ENCODE measurements at regions not wholly inside any gene's neighbourhood (a gene's known extent, or its start where the extent isn't known, plus 50 kb on each side); places are given as distances from the start of the nearest gene placed in this dataset.

- H3K9me3 ChIP-seq (ENCODE audit: control insufficient read depth, insufficient read depth, low read length): no peaks in the 10 kb centered on the region
- WGBS (ENCODE audit: insufficient coverage, insufficient read length): no CpG with 5 or more reads among the region's 2 CpGs
- no peak overlapping the region for H3K4me3 ChIP-seq (ENCODE audit: low read length)
- H3K36me3 ChIP-seq (ENCODE audit: control insufficient read depth, insufficient read depth, low read length): no peaks in the 10 kb centered on the region
- no peaks in the 10 kb centered on the region for H3K27me3 ChIP-seq (ENCODE audit: control insufficient read depth, insufficient read depth, low read length)
- DNase-seq (ENCODE audit: low read depth, low spot score): no peak
- H3K4me1 ChIP-seq (ENCODE audit: control insufficient read depth, insufficient read depth, low read length): no peaks in the 10 kb centered on the region; the same call in 1 of the 2 replicates
- H3K27ac ChIP-seq (ENCODE audit: low read length): no peak overlapping the region
Observed at GRCh38 chr13:105474983-105475610, 1060.4 kb downstream of the EFNB2 start.

GRCh38 chr13:105471673-105472072 lies 1063.8 kb downstream of the EFNB2 start:
- Histone ChIP-seq H3K9me3 (ENCODE audit: control insufficient read depth, insufficient read depth, low read length) (no peaks in the 10 kb centered on the region), H3K27me3 (ENCODE audit: control insufficient read depth, insufficient read depth, low read length) (no peaks in the 10 kb centered on the region), H3K4me3 (ENCODE audit: low read length) (no peak overlapping the region), H3K36me3 (ENCODE audit: control insufficient read depth, insufficient read depth, low read length) (no peaks in the 10 kb centered on the region), H3K27ac (ENCODE audit: low read length) (no peak overlapping the region), H3K4me1 (ENCODE audit: control insufficient read depth, insufficient read depth, low read length) (no peaks in the 10 kb centered on the region; the same call in 1 of the 2 replicates)
- no peak for DNase-seq (ENCODE audit: low read depth, low spot score)
- 100% methylated on average over 1 of the region's 3 CpGs for WGBS (ENCODE audit: insufficient coverage, insufficient read length)

- Histone ChIP-seq H3K9me3 (ENCODE audit: control insufficient read depth, insufficient read depth, low read length) (no peaks in the 10 kb centered on the region), H3K36me3 (ENCODE audit: control insufficient read depth, insufficient read depth, low read length) (no peaks in the 10 kb centered on the region), H3K27ac (ENCODE audit: low read length) (no peak overlapping the region), H3K4me3 (ENCODE audit: low read length) (no peak overlapping the region), H3K4me1 (ENCODE audit: control insufficient read depth, insufficient read depth, low read length) (peaks cover 3% of the 10 kb centered on the region; the same call in 1 of the 2 replicates), H3K27me3 (ENCODE audit: control insufficient read depth, insufficient read depth, low read length) (no peaks in the 10 kb centered on the region)
- WGBS (ENCODE audit: insufficient coverage, insufficient read length): no CpG with 5 or more reads among the region's 1 CpG
- no peak for DNase-seq (ENCODE audit: low read depth, low spot score)
Observed at GRCh38 chr13:105466376-105466775, 1069.1 kb downstream of the EFNB2 start.

GRCh38 chr13:105465745-105466144 lies 1069.7 kb downstream of the EFNB2 start, which contains the start of gene DAOA:
Gene DAOA, plus strand, starts transcription at chr13:105466045.
- no peak within 1 kb of the TSS for H3K27ac ChIP-seq (ENCODE audit: low read length)
- no peaks in the 10 kb centered on the region for H3K36me3 ChIP-seq (ENCODE audit: control insufficient read depth, insufficient read depth, low read length)
- no peak for DNase-seq (ENCODE audit: low read depth, low spot score)
- peaks cover 3% of the 10 kb centered on the region; the same call in 1 of the 2 replicates for H3K4me1 ChIP-seq (ENCODE audit: control insufficient read depth, insufficient read depth, low read length)
- no peaks in the 10 kb centered on the region for H3K9me3 ChIP-seq (ENCODE audit: control insufficient read depth, insufficient read depth, low read length)
- no peak within 1 kb of the TSS for H3K4me3 ChIP-seq (ENCODE audit: low read length)
- WGBS (ENCODE audit: insufficient coverage, insufficient read length): 100% methylated on average over 1 of the region's 1 CpG
- no peaks in the 10 kb centered on the region for H3K27me3 ChIP-seq (ENCODE audit: control insufficient read depth, insufficient read depth, low read length)

GRCh38 chr13:105465251-105465650 lies 1070.2 kb downstream of the EFNB2 start:
- no peak for DNase-seq (ENCODE audit: low read depth, low spot score)
- H3K9me3 ChIP-seq (ENCODE audit: control insufficient read depth, insufficient read depth, low read length): no peaks in the 10 kb centered on the region
- no peak overlapping the region for H3K27ac ChIP-seq (ENCODE audit: low read length)
- H3K4me1 ChIP-seq (ENCODE audit: control insufficient read depth, insufficient read depth, low read length): peaks cover 3% of the 10 kb centered on the region; the same call in 1 of the 2 replicates
- H3K27me3 ChIP-seq (ENCODE audit: control insufficient read depth, insufficient read depth, low read length): no peaks in the 10 kb centered on the region
- no peaks in the 10 kb centered on the region for H3K36me3 ChIP-seq (ENCODE audit: control insufficient read depth, insufficient read depth, low read length)
- H3K4me3 ChIP-seq (ENCODE audit: low read length): no peak overlapping the region

GRCh38 chr13:105464249-105464648 lies 1071.2 kb downstream of the EFNB2 start:
- H3K36me3 ChIP-seq (ENCODE audit: control insufficient read depth, insufficient read depth, low read length): no peaks in the 10 kb centered on the region
- no CpG with 5 or more reads among the region's 1 CpG for WGBS (ENCODE audit: insufficient coverage, insufficient read length)

GRCh38 chr13:105463011-105463501 lies 1072.4 kb downstream of the EFNB2 start:
- no CpG with 5 or more reads among the region's 2 CpGs for WGBS (ENCODE audit: insufficient coverage, insufficient read length)
- Histone ChIP-seq H3K36me3 (ENCODE audit: control insufficient read depth, insufficient read depth, low read length) (no peaks in the 10 kb centered on the region), H3K4me3 (ENCODE audit: low read length) (no peak overlapping the region), H3K27me3 (ENCODE audit: control insufficient read depth, insufficient read depth, low read length) (no peaks in the 10 kb centered on the region), H3K4me1 (ENCODE audit: control insufficient read depth, insufficient read depth, low read length) (peaks cover 3% of the 10 kb centered on the region; the same call in 1 of the 2 replicates), H3K27ac (ENCODE audit: low read length) (no peak overlapping the region), H3K9me3 (ENCODE audit: control insufficient read depth, insufficient read depth, low read length) (no peaks in the 10 kb centered on the region)
- DNase-seq (ENCODE audit: low read depth, low spot score): no peak

More at GRCh38 chr13:105464249-105464648, 1071.2 kb downstream of the EFNB2 start:
- H3K27me3 ChIP-seq (ENCODE audit: control insufficient read depth, insufficient read depth, low read length): no peaks in the 10 kb centered on the region
- no peak for DNase-seq (ENCODE audit: low read depth, low spot score)
- no peak overlapping the region for H3K4me3 ChIP-seq (ENCODE audit: low read length)
- peaks cover 3% of the 10 kb centered on the region; the same call in 1 of the 2 replicates for H3K4me1 ChIP-seq (ENCODE audit: control insufficient read depth, insufficient read depth, low read length)
- H3K9me3 ChIP-seq (ENCODE audit: control insufficient read depth, insufficient read depth, low read length): no peaks in the 10 kb centered on the region
- H3K27ac ChIP-seq (ENCODE audit: low read length): no peak overlapping the region

- DNase-seq (ENCODE audit: low read depth, low spot score): no peak
- Histone ChIP-seq H3K27me3 (ENCODE audit: control insufficient read depth, insufficient read depth, low read length) (no peaks in the 10 kb centered on the region), H3K27ac (ENCODE audit: low read length) (no peak overlapping the region), H3K36me3 (ENCODE audit: control insufficient read depth, insufficient read depth, low read length) (no peaks in the 10 kb centered on the region), H3K9me3 (ENCODE audit: control insufficient read depth, insufficient read depth, low read length) (no peaks in the 10 kb centered on the region), H3K4me3 (ENCODE audit: low read length) (no peak overlapping the region), H3K4me1 (ENCODE audit: control insufficient read depth, insufficient read depth, low read length) (peaks cover 3% of the 10 kb centered on the region; the same call in 1 of the 2 replicates)
- no CpG with 5 or more reads among the region's 5 CpGs for WGBS (ENCODE audit: insufficient coverage, insufficient read length)
Observed at GRCh38 chr13:105462098-105462497, 1073.4 kb downstream of the EFNB2 start.

GRCh38 chr13:105452895-105453294 lies 1082.6 kb downstream of the EFNB2 start:
- no CpG with 5 or more reads among the region's 2 CpGs for WGBS (ENCODE audit: insufficient coverage, insufficient read length)
- no peaks in the 10 kb centered on the region for H3K9me3 ChIP-seq (ENCODE audit: control insufficient read depth, insufficient read depth, low read length)
- H3K27me3 ChIP-seq (ENCODE audit: control insufficient read depth, insufficient read depth, low read length): no peaks in the 10 kb centered on the region
- no peaks in the 10 kb centered on the region for H3K36me3 ChIP-seq (ENCODE audit: control insufficient read depth, insufficient read depth, low read length)
- no peaks in the 10 kb centered on the region for H3K4me1 ChIP-seq (ENCODE audit: control insufficient read depth, insufficient read depth, low read length)
- DNase-seq (ENCODE audit: low read depth, low spot score): no peak
- no peak overlapping the region for H3K27ac ChIP-seq (ENCODE audit: low read length)
- H3K4me3 ChIP-seq (ENCODE audit: low read length): no peak overlapping the region

GRCh38 chr13:105450784-105451183 lies 1084.7 kb downstream of the EFNB2 start:
- H3K27ac ChIP-seq (ENCODE audit: low read length): no peak overlapping the region
- H3K27me3 ChIP-seq (ENCODE audit: control insufficient read depth, insufficient read depth, low read length): no peaks in the 10 kb centered on the region
- H3K4me1 ChIP-seq (ENCODE audit: control insufficient read depth, insufficient read depth, low read length): no peaks in the 10 kb centered on the region
- WGBS (ENCODE audit: insufficient coverage, insufficient read length): no CpG with 5 or more reads among the region's 4 CpGs
- H3K36me3 ChIP-seq (ENCODE audit: control insufficient read depth, insufficient read depth, low read length): no peaks in the 10 kb centered on the region
- no peaks in the 10 kb centered on the region for H3K9me3 ChIP-seq (ENCODE audit: control insufficient read depth, insufficient read depth, low read length)
- DNase-seq (ENCODE audit: low read depth, low spot score): no peak
- H3K4me3 ChIP-seq (ENCODE audit: low read length): no peak overlapping the region

- Histone ChIP-seq H3K27me3 (ENCODE audit: control insufficient read depth, insufficient read depth, low read length) (no peaks in the 10 kb centered on the region), H3K4me1 (ENCODE audit: control insufficient read depth, insufficient read depth, low read length) (no peaks in the 10 kb centered on the region), H3K9me3 (ENCODE audit: control insufficient read depth, insufficient read depth, low read length) (no peaks in the 10 kb centered on the region), H3K27ac (ENCODE audit: low read length) (no peak overlapping the region), H3K36me3 (ENCODE audit: control insufficient read depth, insufficient read depth, low read length) (no peaks in the 10 kb centered on the region), H3K4me3 (ENCODE audit: low read length) (no peak overlapping the region)
- DNase-seq (ENCODE audit: low read depth, low spot score): no peak
- no CpG with 5 or more reads among the region's 1 CpG for WGBS (ENCODE audit: insufficient coverage, insufficient read length)
Observed at GRCh38 chr13:105448811-105449210, 1086.7 kb downstream of the EFNB2 start.

Data from iPS DF 6.9 (cell line).